NCI-H2029 treated with DMSO at 0.1 percent for 48 hours (cell line): ENCODE measurements at regions not wholly inside any gene's neighbourhood (a gene's known extent, or its start where the extent isn't known, plus 50 kb on each side); places are given as distances from the start of the nearest gene placed in this dataset.
"Not testable (repeated sequence)": the region's sequence is repeated elsewhere in the genome, so short reads cannot be mapped to it uniquely, and the experiment has no call there.

ENCODE experiments used
- DNase-seq: peaks from one replicate; lab custom pipeline; 2025; lab: John Stamatoyannopoulos, UW

DNA sequence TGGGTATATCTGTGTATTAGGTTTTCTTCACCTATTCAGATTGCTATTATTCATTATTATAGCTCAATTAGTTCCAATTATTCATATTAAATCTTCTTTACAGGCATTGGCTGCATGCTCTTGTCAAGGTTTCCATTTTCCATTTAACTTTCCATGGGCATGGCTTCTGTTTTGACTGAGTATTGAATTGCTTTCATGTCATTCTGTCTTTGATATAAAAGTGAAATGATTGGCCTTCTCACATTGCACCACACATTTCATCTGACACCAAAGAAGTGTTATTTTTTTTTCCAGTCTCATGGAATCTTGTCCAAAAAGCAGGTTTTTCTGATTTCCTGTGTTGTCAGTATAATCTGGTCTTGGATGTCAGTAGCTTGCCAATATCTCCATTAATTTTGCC, 1244.3 kb downstream of the RAPGEF2 start:
- DNase-seq, result no peak

DNA sequence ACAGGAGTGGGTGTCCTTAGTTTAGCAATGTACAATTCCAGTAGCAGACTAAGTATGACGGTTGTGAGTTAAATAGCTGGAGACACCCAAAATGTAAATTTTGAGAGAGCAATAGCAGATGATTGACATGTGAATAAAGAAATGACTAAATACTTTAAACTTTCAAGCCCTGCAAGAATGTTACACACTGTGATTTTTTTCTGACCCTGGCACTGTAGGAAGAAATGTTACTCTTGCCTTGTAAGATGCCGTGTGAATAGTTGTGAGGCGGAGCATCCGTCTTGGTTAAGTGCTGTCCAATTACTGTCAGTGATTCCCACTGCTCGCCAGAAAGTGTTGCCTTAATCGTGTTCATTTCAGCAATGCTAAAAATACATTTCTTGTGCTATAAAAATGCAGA, 1248.1 kb downstream of the RAPGEF2 start:
- no peak for DNase-seq

DNA sequence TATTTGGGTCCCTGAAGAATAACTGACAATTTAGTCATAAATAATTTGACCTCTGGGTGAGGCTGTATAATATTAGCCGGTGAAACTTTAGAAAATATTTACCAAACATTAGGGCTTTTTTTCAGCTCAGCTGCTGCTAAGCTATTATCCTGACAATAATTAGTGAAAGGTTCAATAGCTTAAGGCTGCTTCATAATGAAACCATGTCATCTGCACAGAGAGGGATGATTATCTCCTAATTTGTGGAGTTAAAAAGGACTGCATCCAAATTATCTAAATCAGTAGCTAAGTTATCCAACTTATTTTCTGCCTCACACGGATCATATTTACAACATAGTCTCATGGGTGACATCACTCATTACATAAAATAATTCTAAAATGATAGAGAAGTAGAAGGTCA, 1249.8 kb downstream of the RAPGEF2 start:
- no peak for DNase-seq

DNA sequence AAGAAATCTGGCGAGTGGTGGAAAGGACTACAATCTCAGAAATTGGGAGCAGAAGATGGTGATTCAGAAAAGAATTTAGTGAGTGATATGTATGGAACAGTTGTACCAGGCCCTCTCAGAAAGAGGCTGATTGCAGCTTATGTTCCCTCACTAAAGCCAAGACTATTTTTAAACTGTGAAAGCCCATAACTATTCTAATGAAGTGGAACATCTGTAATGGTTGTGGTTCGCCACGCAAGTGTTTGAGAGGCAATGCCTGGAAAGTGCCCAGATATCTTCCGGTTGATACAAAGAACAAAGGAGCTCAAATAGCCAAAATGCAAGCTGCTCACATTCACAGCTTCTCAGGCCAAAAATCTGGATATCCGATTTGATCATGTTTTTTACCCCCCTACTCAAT, 1250.7 kb downstream of the RAPGEF2 start:
- DNase-seq, result no peak

DNA sequence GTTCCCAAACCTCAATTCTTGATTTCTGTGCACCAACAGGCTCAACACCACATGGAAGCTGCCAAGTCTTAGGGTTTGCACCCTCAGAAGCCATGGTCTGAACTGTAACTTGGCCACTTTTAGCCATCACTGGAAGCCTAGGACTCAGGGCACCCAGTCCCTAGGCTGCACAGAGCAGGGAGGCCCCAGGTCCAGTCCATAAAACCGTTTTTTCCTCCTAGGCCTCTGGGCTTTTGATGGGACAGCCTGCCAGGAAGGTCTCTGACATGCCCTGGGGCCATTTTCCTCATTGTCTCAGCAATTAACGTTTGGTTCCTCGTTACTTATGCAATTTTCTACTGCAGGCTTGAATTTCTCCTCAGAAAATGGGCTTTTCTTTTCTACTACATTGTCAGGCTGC, 1259.6 kb downstream of the RAPGEF2 start:
- DNase-seq, result no peak

DNA sequence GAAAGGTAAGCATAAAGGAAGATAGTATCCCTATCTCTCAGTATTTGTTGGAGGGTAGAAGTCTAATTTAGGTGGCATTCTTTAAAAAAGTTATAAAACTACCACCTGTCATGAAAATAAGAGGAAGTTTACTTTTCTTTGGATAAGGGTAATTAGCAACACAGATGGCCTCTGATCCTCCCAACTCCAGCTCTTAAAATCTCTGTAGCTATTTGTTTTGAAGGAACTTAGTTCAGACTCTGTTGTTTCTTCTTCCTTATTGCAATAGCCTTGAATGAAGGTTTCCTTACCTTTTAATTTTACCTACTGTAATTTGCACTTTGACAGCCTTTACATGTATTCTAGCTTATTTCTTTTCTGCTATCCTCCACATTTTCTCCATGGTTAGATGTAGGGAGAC, 1261.3 kb downstream of the RAPGEF2 start:
- DNase-seq, result no peak

DNA sequence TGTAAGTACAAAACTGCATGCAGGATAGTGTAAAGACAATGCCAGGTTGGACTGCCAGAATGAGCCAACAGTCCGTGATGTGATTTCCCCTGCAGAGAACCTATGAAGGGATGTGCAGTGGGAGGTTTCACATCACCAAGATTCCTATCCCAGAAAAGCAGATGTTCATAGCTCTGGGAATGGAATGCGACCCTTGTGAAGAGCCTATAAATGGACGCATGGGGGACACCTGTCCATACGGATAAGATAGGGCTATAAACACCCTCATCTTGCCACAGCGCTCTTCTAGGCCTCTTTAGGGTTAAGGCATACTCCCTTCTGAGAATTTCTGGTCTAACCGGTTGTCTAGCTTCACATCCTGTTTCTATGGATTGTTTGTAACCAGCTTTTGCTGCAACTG, 1261.8 kb downstream of the RAPGEF2 start:
- not testable (repeated sequence) for DNase-seq

DNA sequence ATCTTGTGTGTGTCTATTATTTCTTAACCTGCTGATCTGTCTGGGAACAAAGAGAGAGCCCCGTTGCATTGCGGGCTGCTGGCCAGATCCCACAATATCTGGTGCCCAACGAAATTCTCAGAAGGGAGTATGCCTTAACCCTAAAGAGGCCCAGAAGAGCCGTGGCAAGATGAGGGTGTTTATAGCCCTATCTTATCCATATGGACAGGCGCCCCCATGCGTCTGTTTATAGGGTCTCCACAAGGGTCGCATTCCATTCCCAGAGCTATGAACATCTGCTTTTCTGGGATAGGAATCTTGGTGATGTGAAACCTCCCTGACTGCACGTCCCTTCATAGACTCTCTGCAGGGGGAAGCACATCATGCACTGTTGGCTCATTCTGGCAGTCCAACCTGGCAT, 1262.5 kb downstream of the RAPGEF2 start:
- not testable (repeated sequence) for DNase-seq

DNA sequence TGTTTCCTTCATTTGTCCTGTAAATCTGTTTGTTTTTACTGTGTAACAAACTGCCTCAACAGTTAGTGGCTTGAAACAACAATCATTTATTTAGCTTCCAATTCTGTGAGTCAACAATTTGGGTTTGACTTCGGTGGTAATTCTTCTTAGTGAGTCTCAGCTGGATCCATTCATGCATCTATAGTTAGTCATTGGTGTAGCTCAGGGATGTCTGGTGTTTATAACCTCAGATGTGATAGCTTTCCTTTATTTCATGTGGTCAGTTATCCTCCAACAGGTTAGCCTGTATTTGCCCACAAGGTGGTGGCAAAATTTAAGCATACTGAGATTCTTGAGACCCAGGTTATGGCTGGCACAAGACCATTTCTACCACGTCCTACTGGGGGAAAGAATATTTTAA, 1267.2 kb downstream of the RAPGEF2 start:
- DNase-seq, result no peak

DNA sequence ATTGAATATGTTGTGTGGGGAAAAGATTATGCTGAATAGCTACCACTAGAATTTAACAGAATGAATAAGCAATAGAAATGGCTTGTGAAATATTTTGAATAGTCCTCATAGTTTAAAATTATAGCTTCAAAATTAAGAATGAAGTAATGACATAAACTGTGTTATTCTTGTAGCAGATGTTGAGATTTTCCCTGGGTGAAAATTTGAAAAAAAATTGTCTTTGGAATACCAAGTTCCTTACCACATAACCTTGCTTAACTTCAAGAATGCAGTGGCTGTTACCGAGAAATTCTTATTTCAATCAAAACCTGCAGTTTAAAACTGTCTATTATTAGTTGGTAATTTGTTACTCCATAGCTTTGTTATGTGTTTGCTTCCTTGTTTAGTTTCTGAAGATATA, 1268.6 kb downstream of the RAPGEF2 start:
- no peak for DNase-seq

DNA sequence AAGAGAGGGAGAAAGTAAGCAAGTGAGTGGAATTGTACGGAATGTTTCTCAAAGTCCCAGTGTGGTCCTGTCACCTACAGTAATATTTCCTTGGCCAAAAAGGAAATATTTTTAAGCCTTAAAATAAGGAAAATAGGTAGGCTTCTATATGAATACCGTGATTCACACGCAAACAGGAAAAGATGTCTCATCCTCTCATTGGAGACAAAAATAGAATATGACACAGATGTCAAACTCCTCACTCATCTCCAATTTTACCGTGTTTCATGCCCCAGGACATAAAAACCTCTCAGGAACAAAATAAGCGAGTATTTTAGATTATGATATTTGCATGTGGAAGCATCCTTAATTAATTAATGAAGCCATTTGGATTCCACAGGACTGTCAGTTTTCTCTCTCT, 1269.5 kb downstream of the RAPGEF2 start:
- no peak for DNase-seq

DNA sequence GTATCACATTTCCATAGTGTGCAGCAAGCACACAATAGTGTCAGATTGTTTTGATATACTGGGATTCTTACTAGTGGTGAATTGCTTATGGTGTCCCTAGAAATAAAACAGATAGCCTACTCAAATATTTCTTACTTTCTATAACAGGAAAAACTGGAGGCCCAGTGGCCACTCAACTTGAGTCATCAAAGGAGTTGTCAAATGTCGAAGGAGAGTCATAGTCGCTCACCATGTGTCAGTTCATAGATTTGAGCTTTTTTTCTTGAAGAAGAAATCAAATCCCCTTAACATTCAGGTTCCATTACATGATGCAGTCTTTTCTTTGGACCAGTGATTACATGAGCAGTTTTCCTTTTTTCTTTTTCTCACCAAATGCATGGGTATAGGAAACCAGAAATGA, 1271.0 kb downstream of the RAPGEF2 start:
- DNase-seq, result no peak

DNA sequence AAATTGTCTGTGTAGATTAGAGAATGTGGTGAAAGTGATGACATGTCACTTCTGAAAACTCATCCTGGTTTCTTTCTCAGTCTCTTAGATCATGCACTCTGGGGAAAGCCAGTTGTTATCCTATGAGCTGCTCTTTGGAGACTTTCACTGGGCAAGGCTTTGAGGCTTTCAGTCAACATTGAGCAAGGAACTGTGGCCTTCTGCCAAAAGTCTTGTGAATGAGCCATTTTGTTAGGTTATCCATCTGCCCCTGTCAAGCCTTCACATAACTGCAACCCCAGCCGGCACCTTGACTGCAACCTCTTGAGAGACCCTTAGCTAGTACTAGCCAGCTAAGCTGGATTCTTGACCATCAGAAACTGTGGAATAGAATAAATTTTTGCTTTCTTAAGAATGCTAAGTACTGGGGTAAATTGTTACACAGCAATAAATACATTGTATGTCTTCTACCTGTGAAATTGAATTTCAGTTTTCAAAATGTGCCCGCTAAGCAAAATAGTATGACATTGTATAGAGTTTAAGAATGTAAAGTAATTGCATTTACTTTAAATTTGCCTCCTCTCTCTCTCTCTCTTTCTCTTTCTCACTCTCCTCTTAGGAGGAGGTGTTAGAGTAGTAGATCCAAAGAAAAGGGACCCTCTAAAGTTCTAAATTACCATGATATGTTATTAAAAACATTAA, 1273.0 kb downstream of the RAPGEF2 start:
- DNase-seq, result no peak

DNA sequence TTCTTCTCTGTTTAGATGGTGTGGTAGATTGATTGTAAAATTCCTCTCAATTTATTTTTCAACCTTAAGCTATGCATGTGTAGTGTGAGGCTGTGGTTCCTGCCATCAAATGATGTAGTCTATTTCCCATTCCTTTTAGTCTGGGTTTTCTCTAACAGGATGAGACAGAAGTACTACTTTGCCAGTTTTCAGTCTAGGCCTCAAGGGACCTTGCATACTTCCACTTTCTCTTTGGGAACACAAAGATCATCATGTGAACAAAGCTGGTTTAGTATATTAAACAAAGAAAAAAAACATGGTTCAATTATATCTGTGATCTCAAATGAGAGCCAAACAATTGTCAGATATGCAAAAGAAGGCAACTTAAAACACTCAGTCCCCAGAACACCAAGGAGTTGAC, 1284.0 kb downstream of the RAPGEF2 start:
- no peak for DNase-seq

DNA sequence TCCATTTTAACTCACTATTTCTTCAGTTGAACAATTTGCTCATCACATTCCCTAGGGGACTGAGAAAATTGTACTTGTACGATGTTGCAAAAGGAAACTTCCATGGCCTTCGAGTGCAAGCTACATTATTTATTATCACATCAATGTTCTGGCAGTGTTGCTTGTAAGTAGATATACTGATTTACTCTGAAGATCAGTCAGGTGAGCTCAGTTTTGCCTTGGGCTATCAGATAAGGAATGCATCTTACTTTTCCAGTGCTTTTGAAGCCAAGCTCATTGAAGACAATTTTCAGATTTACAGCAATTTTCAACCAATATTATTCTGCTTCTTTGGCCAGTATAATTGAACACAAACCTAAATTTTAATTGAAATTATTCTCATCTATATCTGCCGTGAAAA, 1296.9 kb downstream of the RAPGEF2 start:
- DNase-seq, result no peak

DNA sequence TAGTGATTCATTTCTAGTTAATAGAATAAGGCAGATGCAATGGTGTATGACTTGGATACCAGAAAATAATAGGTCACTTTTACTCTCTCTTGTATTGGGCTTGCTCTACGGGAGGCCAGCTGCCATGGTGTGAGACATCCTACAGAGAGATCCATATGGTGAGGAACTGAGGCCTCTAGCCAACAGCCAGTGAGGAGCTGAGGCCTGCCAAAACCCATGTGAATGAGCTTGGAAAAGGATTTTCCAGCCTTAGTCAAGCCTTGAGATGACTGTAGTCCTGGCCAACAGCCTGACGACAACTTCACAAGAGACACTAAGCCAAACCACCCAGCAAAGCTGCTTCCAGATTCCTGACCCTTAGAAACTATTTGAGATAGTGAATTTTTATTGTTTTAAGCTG, 1300.2 kb downstream of the RAPGEF2 start:
- DNase-seq, result no peak

DNA sequence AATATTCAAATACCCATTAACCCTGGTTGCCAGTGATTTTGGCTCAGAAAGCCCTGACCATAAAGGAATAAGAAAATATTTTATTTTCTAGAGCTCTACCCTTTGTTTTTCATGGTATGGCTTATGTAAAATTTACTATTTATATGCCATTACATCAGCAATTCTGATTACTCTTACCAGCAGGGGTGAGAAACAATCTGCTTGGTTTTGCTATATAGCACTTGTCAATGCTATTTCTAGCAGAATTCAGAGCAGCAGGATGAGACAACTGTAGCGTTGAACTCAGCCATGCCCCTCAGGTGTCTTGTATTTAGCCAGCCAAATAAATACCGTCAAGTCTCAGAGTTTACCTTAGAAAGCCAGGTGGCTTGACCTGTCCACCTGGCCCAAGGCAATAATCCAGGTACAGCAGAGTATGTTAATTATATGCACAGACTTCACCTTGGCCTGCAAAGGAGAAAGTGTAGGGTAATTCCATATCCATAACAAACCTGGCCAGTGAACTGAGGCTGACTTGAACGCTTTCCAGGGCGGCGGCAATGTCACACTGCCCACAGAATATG, 1303.5 kb downstream of the RAPGEF2 start:
- DNase-seq, result no peak

DNA sequence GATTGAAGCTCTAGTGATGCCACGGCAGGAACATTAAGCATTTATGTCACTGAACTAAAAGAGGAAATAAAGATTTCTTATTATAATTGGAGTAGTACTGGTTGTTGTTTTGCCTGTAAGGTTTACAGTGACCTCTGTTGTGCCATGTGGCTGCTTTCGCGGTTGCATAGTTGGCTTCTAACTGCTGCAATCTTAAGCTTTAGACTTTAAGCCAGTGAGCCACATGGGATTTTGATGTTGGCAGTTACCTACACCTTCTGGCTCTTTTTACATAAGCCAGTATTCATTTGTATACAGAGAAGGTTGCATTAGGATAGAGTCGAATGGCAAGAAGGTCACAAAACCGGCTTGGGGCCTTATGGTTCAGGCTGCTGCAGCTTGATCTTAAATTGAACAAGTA, 1311.6 kb downstream of the RAPGEF2 start:
- no peak for DNase-seq

DNA sequence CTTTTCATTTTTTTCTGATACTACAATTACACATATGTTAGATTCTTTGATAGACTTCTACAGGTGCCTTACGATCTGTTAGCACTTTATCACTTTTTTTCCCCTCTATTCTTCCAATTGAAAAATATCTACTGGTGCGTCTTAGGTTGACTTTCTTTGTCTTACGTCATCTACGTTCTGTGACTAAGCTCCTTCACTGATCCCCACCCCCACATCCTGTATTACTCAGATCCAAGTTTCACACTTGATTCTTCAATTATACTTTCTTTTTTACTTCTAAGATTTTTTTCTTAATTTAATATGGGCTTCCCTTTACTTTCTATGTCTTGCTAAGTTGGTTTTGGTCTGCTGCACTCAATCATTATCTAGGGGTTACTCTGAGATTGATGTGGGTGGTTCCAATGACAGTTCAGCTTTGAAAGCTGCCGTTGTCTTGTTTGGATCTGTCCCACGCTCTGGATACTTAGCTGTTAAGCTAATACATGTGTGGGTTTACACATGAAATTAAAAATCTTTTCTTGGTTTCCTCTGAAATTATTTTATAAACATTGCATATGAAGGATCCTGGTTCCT, 1321.1 kb downstream of the RAPGEF2 start:
- DNase-seq, result no peak

DNA sequence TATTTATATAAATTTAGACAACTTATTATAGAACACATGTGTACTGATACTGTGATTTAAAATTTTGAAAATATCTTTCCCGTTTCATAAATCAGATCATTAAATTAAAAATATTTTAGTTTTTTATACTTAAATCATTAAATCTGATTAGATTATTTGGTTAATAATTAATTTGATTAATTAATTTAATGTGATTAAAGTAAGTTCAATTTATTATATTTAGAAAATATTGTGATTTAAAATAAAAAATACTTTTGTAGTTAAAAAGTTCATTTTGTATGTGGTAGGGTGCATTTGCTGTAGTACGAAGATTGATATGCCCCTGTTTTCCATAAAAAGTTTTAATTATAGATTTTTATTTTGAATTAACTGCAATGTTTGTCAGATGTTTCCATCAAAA, 1323.4 kb downstream of the RAPGEF2 start:
- no peak for DNase-seq

DNA sequence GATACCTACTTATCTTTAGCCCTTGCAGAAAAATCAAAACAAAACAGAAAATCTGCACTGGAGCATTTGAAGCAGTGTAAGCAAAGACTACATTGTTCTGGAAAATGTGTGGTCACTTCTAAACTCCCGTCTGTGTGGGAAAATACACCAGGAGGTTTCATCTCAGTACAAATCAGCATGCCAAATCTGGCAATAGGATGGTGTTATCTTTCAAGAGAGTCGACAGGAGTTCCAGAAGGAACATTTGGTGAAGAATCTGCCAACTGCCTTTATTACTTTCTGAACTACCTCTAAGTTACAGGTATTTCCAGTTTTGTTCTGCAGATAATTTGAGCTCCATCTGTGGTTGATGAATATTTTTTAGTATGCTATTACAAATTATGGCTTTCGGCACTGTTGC, 1348.0 kb downstream of the RAPGEF2 start:
- DNase-seq, result no peak

DNA sequence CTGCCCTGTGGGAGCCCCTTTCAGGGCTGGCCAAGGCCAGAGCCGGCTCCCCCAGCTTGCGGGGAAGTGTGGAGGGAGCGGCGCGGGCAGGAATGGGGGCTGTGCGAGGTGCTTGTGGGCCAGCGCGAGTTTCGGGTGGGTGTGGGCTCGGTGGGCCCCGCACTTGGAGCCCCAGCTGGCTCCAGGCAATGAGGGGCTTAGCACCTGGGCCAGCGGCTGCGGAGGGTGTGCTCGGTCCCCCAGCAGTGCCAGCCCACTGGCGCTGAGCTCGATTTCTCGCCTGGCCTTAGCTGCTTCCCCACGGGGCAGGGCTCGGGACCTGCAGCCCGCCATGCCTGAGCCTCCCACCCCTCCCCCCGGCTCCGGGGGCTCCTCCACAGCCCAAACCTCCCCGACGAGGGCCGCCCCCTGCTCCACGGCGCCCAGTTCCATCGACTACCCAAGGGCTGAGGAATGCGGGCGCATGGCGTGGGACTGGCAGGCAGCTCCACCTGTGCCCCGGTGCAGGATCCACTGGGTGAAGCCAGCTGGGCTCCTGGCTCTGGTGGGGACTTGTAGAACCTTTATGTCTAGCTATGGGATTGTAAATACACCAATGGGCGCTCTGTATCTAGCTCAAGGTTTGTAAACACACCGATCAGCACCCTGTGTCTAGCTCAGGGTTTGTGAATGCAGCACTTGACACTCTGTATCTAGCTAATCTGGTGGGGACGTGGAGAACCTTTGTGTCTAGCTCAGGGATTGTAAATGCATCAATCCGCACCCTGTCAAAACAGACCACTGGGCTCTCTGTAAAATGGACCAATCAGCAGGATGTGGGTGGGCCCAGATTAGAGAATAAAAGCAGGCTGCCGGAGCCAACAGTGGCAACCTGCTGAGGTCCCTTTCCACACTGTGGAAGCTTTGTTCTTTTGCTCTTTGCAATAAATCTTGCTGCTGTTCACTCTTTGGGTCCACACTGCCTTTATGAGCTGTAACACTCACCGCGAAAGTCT, 1379.1 kb downstream of the RAPGEF2 start:
- not testable (repeated sequence) for DNase-seq
